Lower lobe of right lung (tissue), 2 donors: ENCODE measurements at regions not wholly inside any gene's neighbourhood (a gene's known extent, or its start where the extent isn't known, plus 50 kb on each side); places are given as distances from the start of the nearest gene placed in this dataset.

ENCODE experiments used
- ATAC-seq, 2 donors: fragments of 200-7000 bp; cut with Tn5 transposase; one replicate each; pipeline ENCODE4 v1.9.1; 2020 to 2022; ENCODE audit warnings: mild to moderate bottlenecking in 2 of 2, moderate library complexity in 2 of 2
- DNase-seq: peaks from one replicate; pipeline ENCODE4 v3.0.0-alpha.2; 2020
- H3K27ac ChIP-seq: fragments of 200-600 bp; one replicate; pipeline ENCODE4 v1.8.0; 2022
- H3K27me3 ChIP-seq: fragments of 200-600 bp; one replicate; pipeline ENCODE4 v1.8.0; 2022; ENCODE audit warnings: low read depth
- H3K36me3 ChIP-seq: fragments of 200-600 bp; one replicate; pipeline ENCODE4 v1.8.0; 2022; ENCODE audit warnings: mild to moderate bottlenecking
- H3K4me1 ChIP-seq: fragments of 200-600 bp; one replicate; pipeline ENCODE4 v1.8.0; 2022
- H3K4me3 ChIP-seq: fragments of 200-600 bp; one replicate; pipeline ENCODE4 v1.8.0; 2022; ENCODE audit warnings: mild to moderate bottlenecking
- H3K9me3 ChIP-seq: fragments of 200-600 bp; one replicate; pipeline ENCODE4 v1.8.0; 2022
- CTCF ChIP-seq: fragments of 200-600 bp; IDR thresholded peaks from one replicate; pipeline ENCODE4 v1.8.0; 2022; ENCODE audit warnings: antibody characterized with exemption, mild to moderate bottlenecking
- intact Hi-C: fragments of 100-400 bp; cut with DNase I; formaldehyde crosslinking; loops from one replicate; pipeline ENCODE4 v1.11.0; 2022
- donor health status: DM: no; HTN: yes; CAD: no; lungs with severe emphysema.

- H3K9me3 ChIP-seq: no peaks in the 10 kb centered on the region
Observed at GRCh38 chr17:51354936-51355335, 94.6 kb downstream of the UTP18 start.

GRCh38 chr17:51355441-51356410 is 95.4 kb downstream of the UTP18 start:
- Histone ChIP-seq H3K27me3 (peaks cover 9% of the 10 kb centered on the region), H3K9me3 (no peaks in the 10 kb centered on the region), H3K36me3 (no peaks in the 10 kb centered on the region), H3K4me3 (no peak overlapping the region), H3K27ac (no peak overlapping the region), H3K4me1 (no peaks in the 10 kb centered on the region)
- DNase-seq (no peak), ATAC-seq (no peak)
- TF ChIP-seq CTCF: no peak
- intact Hi-C loops: no loop called here

More at GRCh38 chr17:51354936-51355335, 94.6 kb downstream of the UTP18 start:
- no peak for TF ChIP-seq CTCF
- DNase-seq (no peak), ATAC-seq (no peak)
- Histone ChIP-seq H3K36me3 (no peaks in the 10 kb centered on the region), H3K4me1 (no peaks in the 10 kb centered on the region), H3K27ac (no peak overlapping the region), H3K27me3 (peaks cover 14% of the 10 kb centered on the region), H3K4me3 (no peak overlapping the region)
- intact Hi-C loops: no loop called here

- Histone ChIP-seq H3K4me3 (no peak overlapping the region), H3K4me1 (no peaks in the 10 kb centered on the region), H3K9me3 (no peaks in the 10 kb centered on the region), H3K27me3 (no peaks in the 10 kb centered on the region), H3K36me3 (no peaks in the 10 kb centered on the region), H3K27ac (no peak overlapping the region)
- ATAC-seq (no peak), DNase-seq (no peak)
- TF ChIP-seq CTCF: no peak
- intact Hi-C loops: no loop called here
Observed at GRCh38 chr17:51359055-51359454, 98.7 kb downstream of the UTP18 start.

GRCh38 chr17:51362811-51363585 is 102.7 kb downstream of the UTP18 start:
- Histone ChIP-seq H3K4me3 (no peak overlapping the region), H3K27me3 (peaks cover 7% of the 10 kb centered on the region), H3K9me3 (no peaks in the 10 kb centered on the region), H3K4me1 (no peaks in the 10 kb centered on the region), H3K27ac (no peak overlapping the region), H3K36me3 (no peaks in the 10 kb centered on the region)
- DNase-seq (no peak), ATAC-seq (no peak)
- no peak for TF ChIP-seq CTCF
- intact Hi-C loops: no loop called here

GRCh38 chr17:51365090-51365489 is 104.7 kb downstream of the UTP18 start:
- Histone ChIP-seq H3K27ac (no peak overlapping the region), H3K4me1 (no peaks in the 10 kb centered on the region), H3K27me3 (peaks cover 7% of the 10 kb centered on the region), H3K36me3 (no peaks in the 10 kb centered on the region), H3K4me3 (no peak overlapping the region), H3K9me3 (no peaks in the 10 kb centered on the region)
- no peak for DNase-seq
- no peak for ATAC-seq
- intact Hi-C loops: no loop called here
- TF ChIP-seq CTCF: no peak
